PC-9 (cell line): ENCODE measurements at regions not wholly inside any gene's neighbourhood (a gene's known extent, or its start where the extent isn't known, plus 50 kb on each side); places are given as distances from the start of the nearest gene placed in this dataset.

Experiments
- CTCF ChIP-seq: fragments of 200-600 bp; sonication (generic); conservative IDR thresholded peaks from 2 replicates; pipeline ENCODE4 v1.6.1; 2017; ENCODE audit warnings: mixed run types, antibody characterized with exemption, mild to moderate bottlenecking, moderate library complexity
- EZH2 ChIP-seq: fragments of 200-600 bp; sonication (generic); IDR thresholded peaks from 2 replicates; pipeline ENCODE4 v1.8.0; 2017; ENCODE audit warnings: antibody characterized with exemption, low read depth

DNA sequence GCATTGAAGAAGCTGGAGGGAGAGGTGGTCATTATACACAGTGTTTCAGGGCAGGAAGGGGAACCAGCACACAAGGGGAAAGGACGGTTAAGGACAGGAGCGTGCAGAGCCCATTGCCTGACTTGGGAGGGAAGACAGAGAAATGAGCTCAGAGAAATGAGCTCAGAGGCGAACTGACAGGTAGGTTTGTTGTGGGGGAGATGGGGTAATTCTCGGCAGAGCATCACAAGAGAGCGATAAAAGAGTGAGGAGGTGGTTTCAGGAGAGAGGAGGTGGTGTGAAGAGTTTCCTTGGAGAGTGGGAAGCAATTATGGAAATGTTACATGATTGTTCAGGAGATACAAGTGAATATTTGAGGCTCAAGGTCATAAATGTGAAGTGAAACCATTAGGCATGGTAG lies 61.0 kb downstream of the MRGPRX1 start:
- no peak for TF ChIP-seq EZH2
- no peak for TF ChIP-seq CTCF
